A549 (cell line): ENCODE measurements at regions not wholly inside any gene's neighbourhood (a gene's known extent, or its start where the extent isn't known, plus 50 kb on each side); places are given as distances from the start of the nearest gene placed in this dataset.

Source experiments
- CEBPB ChIP-seq, 2 experiments: fragments of >200 bp in 1 of 2; sonication (Bioruptor Twin) in 1 of 2; formaldehyde crosslinking in 1 of 2; IDR thresholded peaks; 2 replicates each; pipeline ENCODE4 v1.6.1; 2012 to 2016
- CHD2 ChIP-seq: fragments of 150-350 bp; IDR thresholded peaks from 2 replicates; pipeline ENCODE4 v1.6.1; 2014; ENCODE audit warnings: low read length; ENCODE audit not compliant: partially characterized antibody
- CTCF ChIP-seq: fragments of >200 bp; sonication (Bioruptor Twin); formaldehyde crosslinking; IDR thresholded peaks from 3 replicates; pipeline ENCODE4 v1.5.1; 2016
- FOXS1 ChIP-seq: fragments of 250-450 bp; sonication (Bioruptor Pico); IDR thresholded peaks from 2 replicates; pipeline ENCODE4 v1.5.0; 2020; ENCODE audit warnings: mild to moderate bottlenecking, moderate library complexity
- MAFK ChIP-seq: fragments of 450-650 bp; IDR thresholded peaks from 2 replicates; pipeline ENCODE4 v1.6.1; 2014; ENCODE audit not compliant: partially characterized antibody
- MAZ ChIP-seq: fragments of 150-350 bp; IDR thresholded peaks from 2 replicates; pipeline ENCODE4 v1.6.1; 2014; ENCODE audit warnings: antibody characterized with exemption, low read depth, low read length, borderline replicate concordance
- POLR2A ChIP-seq: IDR thresholded peaks from 2 replicates; pipeline ENCODE4 v1.6.1; 2012; ENCODE audit warnings: mild to moderate bottlenecking, low read length
- RCOR1 ChIP-seq: fragments of 150-350 bp; IDR thresholded peaks from 2 replicates; pipeline ENCODE4 v1.6.1; 2014; ENCODE audit warnings: antibody characterized with exemption, low read length, low read depth
- RFX5 ChIP-seq: fragments of 450-650 bp; IDR thresholded peaks from 2 replicates; pipeline ENCODE4 v1.7.1; 2014; ENCODE audit warnings: antibody characterized with exemption, mild to moderate bottlenecking, moderate library complexity
- SMC3 ChIP-seq: fragments of >200 bp; sonication (Bioruptor Twin); formaldehyde crosslinking; IDR thresholded peaks from 3 replicates; pipeline ENCODE4 v1.6.1; 2018; ENCODE audit warnings: inconsistent platforms
- TF ChIP-seq, protein P1 (sequence below): IDR thresholded peaks from 2 replicates; pipeline ENCODE4 v1.6.1; 2012
- TF ChIP-seq, protein P2 (sequence below): fragments of 200-600 bp; sonication (generic); IDR thresholded peaks from 2 replicates; pipeline ENCODE4 v1.6.1; 2016; ENCODE audit warnings: antibody characterized with exemption, mild to moderate bottlenecking, moderate library complexity

- TF ChIP-seq CEBPB (IDR thresholded peaks at IDR 0.05) (no peak), CHD2 (no peak), FOXS1 (CRISPR knock-in tag) (no peak), CTCF (no peak), POLR2A (no peak), SMC3 (no peak), RFX5 (no peak), MAZ (no peak), RCOR1 (no peak), MAFK (no peak)
- TF ChIP-seq, protein P1, sequence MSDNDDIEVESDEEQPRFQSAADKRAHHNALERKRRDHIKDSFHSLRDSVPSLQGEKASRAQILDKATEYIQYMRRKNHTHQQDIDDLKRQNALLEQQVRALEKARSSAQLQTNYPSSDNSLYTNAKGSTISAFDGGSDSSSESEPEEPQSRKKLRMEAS = no peak
- TF ChIP-seq, protein P2, sequence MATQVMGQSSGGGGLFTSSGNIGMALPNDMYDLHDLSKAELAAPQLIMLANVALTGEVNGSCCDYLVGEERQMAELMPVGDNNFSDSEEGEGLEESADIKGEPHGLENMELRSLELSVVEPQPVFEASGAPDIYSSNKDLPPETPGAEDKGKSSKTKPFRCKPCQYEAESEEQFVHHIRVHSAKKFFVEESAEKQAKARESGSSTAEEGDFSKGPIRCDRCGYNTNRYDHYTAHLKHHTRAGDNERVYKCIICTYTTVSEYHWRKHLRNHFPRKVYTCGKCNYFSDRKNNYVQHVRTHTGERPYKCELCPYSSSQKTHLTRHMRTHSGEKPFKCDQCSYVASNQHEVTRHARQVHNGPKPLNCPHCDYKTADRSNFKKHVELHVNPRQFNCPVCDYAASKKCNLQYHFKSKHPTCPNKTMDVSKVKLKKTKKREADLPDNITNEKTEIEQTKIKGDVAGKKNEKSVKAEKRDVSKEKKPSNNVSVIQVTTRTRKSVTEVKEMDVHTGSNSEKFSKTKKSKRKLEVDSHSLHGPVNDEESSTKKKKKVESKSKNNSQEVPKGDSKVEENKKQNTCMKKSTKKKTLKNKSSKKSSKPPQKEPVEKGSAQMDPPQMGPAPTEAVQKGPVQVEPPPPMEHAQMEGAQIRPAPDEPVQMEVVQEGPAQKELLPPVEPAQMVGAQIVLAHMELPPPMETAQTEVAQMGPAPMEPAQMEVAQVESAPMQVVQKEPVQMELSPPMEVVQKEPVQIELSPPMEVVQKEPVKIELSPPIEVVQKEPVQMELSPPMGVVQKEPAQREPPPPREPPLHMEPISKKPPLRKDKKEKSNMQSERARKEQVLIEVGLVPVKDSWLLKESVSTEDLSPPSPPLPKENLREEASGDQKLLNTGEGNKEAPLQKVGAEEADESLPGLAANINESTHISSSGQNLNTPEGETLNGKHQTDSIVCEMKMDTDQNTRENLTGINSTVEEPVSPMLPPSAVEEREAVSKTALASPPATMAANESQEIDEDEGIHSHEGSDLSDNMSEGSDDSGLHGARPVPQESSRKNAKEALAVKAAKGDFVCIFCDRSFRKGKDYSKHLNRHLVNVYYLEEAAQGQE = no peak
Measured at GRCh38 chr1:103949779-103950178, 200.1 kb downstream of the AMY1C start.
